GM12865 (cell line): ENCODE measurements at regions not wholly inside any gene's neighbourhood (a gene's known extent, or its start where the extent isn't known, plus 50 kb on each side); places are given as distances from the start of the nearest gene placed in this dataset.
A peak's percentile ranks its signal among the peaks of the same experiment; 100 is the strongest.

ENCODE experiments used
- DNase-seq: peaks from one replicate; pipeline ENCODE4 v3.0.0; 2010; ENCODE audit warnings: low read depth
- H3K4me3 ChIP-seq: 2 replicates; pipeline ENCODE4 v1.5.1; 2011; ENCODE audit warnings: mild to moderate bottlenecking, low read depth, low read length, control low read depth
- CTCF ChIP-seq: IDR thresholded peaks from 2 replicates; pipeline ENCODE4 v1.5.1; 2011; ENCODE audit warnings: low read length, control low read depth, low read depth, inconsistent platforms; ENCODE audit not compliant: insufficient read depth; ENCODE audit errors: missing control alignments

- H3K4me3 ChIP-seq, result no peak overlapping the region
- TF ChIP-seq CTCF, result no peak
- no peak for DNase-seq
Observed at GRCh38 chr2:71859211-71859847, 288.3 kb downstream of the CYP26B1 start.

GRCh38 chr2:71858071-71858470 lies 289.6 kb downstream of the CYP26B1 start:
- no peak overlapping the region for H3K4me3 ChIP-seq
- no peak for DNase-seq
- no peak for TF ChIP-seq CTCF

GRCh38 chr2:71857636-71858035 lies 290.0 kb downstream of the CYP26B1 start:
- DNase-seq, result no peak
- no peak for TF ChIP-seq CTCF
- no peak overlapping the region for H3K4me3 ChIP-seq

GRCh38 chr2:71856773-71857525 lies 290.7 kb downstream of the CYP26B1 start:
- TF ChIP-seq CTCF, result no peak
- no peak overlapping the region for H3K4me3 ChIP-seq
- DNase-seq, result peak; percentile 6

- no peak for TF ChIP-seq CTCF
- H3K4me3 ChIP-seq, result no peak overlapping the region
- DNase-seq, result no peak
Observed at GRCh38 chr2:71853858-71854257, 293.8 kb downstream of the CYP26B1 start.

GRCh38 chr2:71852141-71852711 lies 295.4 kb downstream of the CYP26B1 start:
- TF ChIP-seq CTCF, result no peak
- H3K4me3 ChIP-seq, result no peak overlapping the region
- DNase-seq, result no peak
